ENCODE measurements at regions not wholly inside any gene's neighbourhood (a gene's known extent, or its start where the extent isn't known, plus 50 kb on each side); places are given as distances from the start of the nearest gene placed in this dataset.

GRCh38 chr7:40986351-40986873 lies 716.5 kb downstream of the INHBA start:
- Histone ChIP-seq H3K9me3 (ENCODE audit: control insufficient read depth, insufficient read depth, low read length) (no peaks in the 10 kb centered on the region), H3K27me3 (ENCODE audit: control insufficient read depth, insufficient read depth, low read length) (no peaks in the 10 kb centered on the region), H3K27ac (ENCODE audit: low read length) (no peak overlapping the region), H3K4me3 (ENCODE audit: low read length) (no peak overlapping the region), H3K36me3 (ENCODE audit: control insufficient read depth, insufficient read depth, low read length) (no peaks in the 10 kb centered on the region), H3K4me1 (ENCODE audit: control insufficient read depth, insufficient read depth, low read length) (no peaks in the 10 kb centered on the region)
- no peak for DNase-seq (ENCODE audit: low read depth, low spot score)
- no CpG with 5 or more reads among the region's 7 CpGs for WGBS (ENCODE audit: insufficient coverage, insufficient read length)

GRCh38 chr7:40983111-40983510 lies 719.8 kb downstream of the INHBA start:
- Histone ChIP-seq H3K36me3 (ENCODE audit: control insufficient read depth, insufficient read depth, low read length) (no peaks in the 10 kb centered on the region), H3K9me3 (ENCODE audit: control insufficient read depth, insufficient read depth, low read length) (no peaks in the 10 kb centered on the region)
- no CpG with 5 or more reads among the region's 5 CpGs for WGBS (ENCODE audit: insufficient coverage, insufficient read length)

GRCh38 chr7:40979296-40979695 lies 723.6 kb downstream of the INHBA start:
- Histone ChIP-seq H3K27me3 (ENCODE audit: control insufficient read depth, insufficient read depth, low read length) (no peaks in the 10 kb centered on the region), H3K4me3 (ENCODE audit: low read length) (no peak overlapping the region), H3K9me3 (ENCODE audit: control insufficient read depth, insufficient read depth, low read length) (no peaks in the 10 kb centered on the region), H3K4me1 (ENCODE audit: control insufficient read depth, insufficient read depth, low read length) (no peaks in the 10 kb centered on the region), H3K36me3 (ENCODE audit: control insufficient read depth, insufficient read depth, low read length) (no peaks in the 10 kb centered on the region), H3K27ac (ENCODE audit: low read length) (no peak overlapping the region)
- DNase-seq (ENCODE audit: low read depth, low spot score): no peak
- no CpG with 5 or more reads among the region's 6 CpGs for WGBS (ENCODE audit: insufficient coverage, insufficient read length)

More at GRCh38 chr7:40983111-40983510, 719.8 kb downstream of the INHBA start:
- DNase-seq (ENCODE audit: low read depth, low spot score): no peak
- Histone ChIP-seq H3K27me3 (ENCODE audit: control insufficient read depth, insufficient read depth, low read length) (no peaks in the 10 kb centered on the region), H3K4me1 (ENCODE audit: control insufficient read depth, insufficient read depth, low read length) (no peaks in the 10 kb centered on the region), H3K4me3 (ENCODE audit: low read length) (no peak overlapping the region), H3K27ac (ENCODE audit: low read length) (no peak overlapping the region)

GRCh38 chr7:40978047-40978446 lies 724.8 kb downstream of the INHBA start:
- Histone ChIP-seq H3K4me3 (ENCODE audit: low read length) (no peak overlapping the region), H3K27me3 (ENCODE audit: control insufficient read depth, insufficient read depth, low read length) (no peaks in the 10 kb centered on the region), H3K9me3 (ENCODE audit: control insufficient read depth, insufficient read depth, low read length) (no peaks in the 10 kb centered on the region), H3K4me1 (ENCODE audit: control insufficient read depth, insufficient read depth, low read length) (no peaks in the 10 kb centered on the region), H3K27ac (ENCODE audit: low read length) (no peak overlapping the region), H3K36me3 (ENCODE audit: control insufficient read depth, insufficient read depth, low read length) (no peaks in the 10 kb centered on the region)
- DNase-seq (ENCODE audit: low read depth, low spot score): no peak
- no CpG with 5 or more reads among the region's 1 CpG for WGBS (ENCODE audit: insufficient coverage, insufficient read length)

GRCh38 chr7:40977533-40977932 lies 725.4 kb downstream of the INHBA start:
- H3K4me1 ChIP-seq (ENCODE audit: control insufficient read depth, insufficient read depth, low read length): no peaks in the 10 kb centered on the region

GRCh38 chr7:40972426-40972825 lies 730.5 kb downstream of the INHBA start:
- Histone ChIP-seq H3K4me3 (ENCODE audit: low read length) (no peak overlapping the region), H3K4me1 (ENCODE audit: control insufficient read depth, insufficient read depth, low read length) (peaks cover 3% of the 10 kb centered on the region; the same call in 1 of the 2 replicates), H3K27ac (ENCODE audit: low read length) (no peak overlapping the region), H3K36me3 (ENCODE audit: control insufficient read depth, insufficient read depth, low read length) (no peaks in the 10 kb centered on the region), H3K9me3 (ENCODE audit: control insufficient read depth, insufficient read depth, low read length) (no peaks in the 10 kb centered on the region), H3K27me3 (ENCODE audit: control insufficient read depth, insufficient read depth, low read length) (no peaks in the 10 kb centered on the region)
- WGBS (ENCODE audit: insufficient coverage, insufficient read length): no CpG with 5 or more reads among the region's 1 CpG
- DNase-seq (ENCODE audit: low read depth, low spot score): peak; percentile 43

More at GRCh38 chr7:40977533-40977932, 725.4 kb downstream of the INHBA start:
- WGBS (ENCODE audit: insufficient coverage, insufficient read length): no CpG with 5 or more reads among the region's 1 CpG
- H3K36me3 ChIP-seq (ENCODE audit: control insufficient read depth, insufficient read depth, low read length): no peaks in the 10 kb centered on the region
- no peak overlapping the region for H3K4me3 ChIP-seq (ENCODE audit: low read length)
- no peak for DNase-seq (ENCODE audit: low read depth, low spot score)
- H3K9me3 ChIP-seq (ENCODE audit: control insufficient read depth, insufficient read depth, low read length): no peaks in the 10 kb centered on the region
- no peak overlapping the region for H3K27ac ChIP-seq (ENCODE audit: low read length)
- H3K27me3 ChIP-seq (ENCODE audit: control insufficient read depth, insufficient read depth, low read length): no peaks in the 10 kb centered on the region

- WGBS (ENCODE audit: insufficient coverage, insufficient read length): no CpG with 5 or more reads among the region's 1 CpG
- H3K4me1 ChIP-seq (ENCODE audit: control insufficient read depth, insufficient read depth, low read length): peaks cover 3% of the 10 kb centered on the region; the same call in 1 of the 2 replicates
- DNase-seq (ENCODE audit: low read depth, low spot score): no peak
- H3K27me3 ChIP-seq (ENCODE audit: control insufficient read depth, insufficient read depth, low read length): no peaks in the 10 kb centered on the region
- no peak overlapping the region for H3K4me3 ChIP-seq (ENCODE audit: low read length)
- H3K9me3 ChIP-seq (ENCODE audit: control insufficient read depth, insufficient read depth, low read length): no peaks in the 10 kb centered on the region
- H3K36me3 ChIP-seq (ENCODE audit: control insufficient read depth, insufficient read depth, low read length): no peaks in the 10 kb centered on the region
- no peak overlapping the region for H3K27ac ChIP-seq (ENCODE audit: low read length)
Observed at GRCh38 chr7:40969641-40970040, 733.2 kb downstream of the INHBA start.

- Histone ChIP-seq H3K36me3 (ENCODE audit: control insufficient read depth, insufficient read depth, low read length) (no peaks in the 10 kb centered on the region), H3K4me3 (ENCODE audit: low read length) (no peak overlapping the region), H3K9me3 (ENCODE audit: control insufficient read depth, insufficient read depth, low read length) (no peaks in the 10 kb centered on the region), H3K27me3 (ENCODE audit: control insufficient read depth, insufficient read depth, low read length) (no peaks in the 10 kb centered on the region), H3K4me1 (ENCODE audit: control insufficient read depth, insufficient read depth, low read length) (no peaks in the 10 kb centered on the region), H3K27ac (ENCODE audit: low read length) (no peak overlapping the region)
- no CpG with 5 or more reads among the region's 2 CpGs for WGBS (ENCODE audit: insufficient coverage, insufficient read length)
- no peak for DNase-seq (ENCODE audit: low read depth, low spot score)
Observed at GRCh38 chr7:40966693-40967092, 736.2 kb downstream of the INHBA start.

GRCh38 chr7:40965774-40966173 lies 737.1 kb downstream of the INHBA start:
- Histone ChIP-seq H3K9me3 (ENCODE audit: control insufficient read depth, insufficient read depth, low read length) (no peaks in the 10 kb centered on the region), H3K4me3 (ENCODE audit: low read length) (no peak overlapping the region), H3K4me1 (ENCODE audit: control insufficient read depth, insufficient read depth, low read length) (no peaks in the 10 kb centered on the region), H3K36me3 (ENCODE audit: control insufficient read depth, insufficient read depth, low read length) (no peaks in the 10 kb centered on the region), H3K27me3 (ENCODE audit: control insufficient read depth, insufficient read depth, low read length) (no peaks in the 10 kb centered on the region), H3K27ac (ENCODE audit: low read length) (no peak overlapping the region)
- no CpG with 5 or more reads among the region's 1 CpG for WGBS (ENCODE audit: insufficient coverage, insufficient read length)
- DNase-seq (ENCODE audit: low read depth, low spot score): no peak

GRCh38 chr7:40965016-40965415 lies 737.9 kb downstream of the INHBA start:
- H3K9me3 ChIP-seq (ENCODE audit: control insufficient read depth, insufficient read depth, low read length): no peaks in the 10 kb centered on the region
- no peaks in the 10 kb centered on the region for H3K27me3 ChIP-seq (ENCODE audit: control insufficient read depth, insufficient read depth, low read length)
- H3K27ac ChIP-seq (ENCODE audit: low read length): no peak overlapping the region
- no peaks in the 10 kb centered on the region for H3K36me3 ChIP-seq (ENCODE audit: control insufficient read depth, insufficient read depth, low read length)
- no CpG with 5 or more reads among the region's 1 CpG for WGBS (ENCODE audit: insufficient coverage, insufficient read length)
- DNase-seq (ENCODE audit: low read depth, low spot score): no peak
- no peaks in the 10 kb centered on the region for H3K4me1 ChIP-seq (ENCODE audit: control insufficient read depth, insufficient read depth, low read length)
- H3K4me3 ChIP-seq (ENCODE audit: low read length): no peak overlapping the region

GRCh38 chr7:40964610-40965009 lies 738.3 kb downstream of the INHBA start:
- H3K4me1 ChIP-seq (ENCODE audit: control insufficient read depth, insufficient read depth, low read length): no peaks in the 10 kb centered on the region
- H3K27ac ChIP-seq (ENCODE audit: low read length): no peak overlapping the region
- H3K27me3 ChIP-seq (ENCODE audit: control insufficient read depth, insufficient read depth, low read length): no peaks in the 10 kb centered on the region
- WGBS (ENCODE audit: insufficient coverage, insufficient read length): no CpG with 5 or more reads among the region's 2 CpGs
- H3K36me3 ChIP-seq (ENCODE audit: control insufficient read depth, insufficient read depth, low read length): no peaks in the 10 kb centered on the region
- DNase-seq (ENCODE audit: low read depth, low spot score): no peak
- no peak overlapping the region for H3K4me3 ChIP-seq (ENCODE audit: low read length)
- H3K9me3 ChIP-seq (ENCODE audit: control insufficient read depth, insufficient read depth, low read length): no peaks in the 10 kb centered on the region

All from iPS DF 6.9 (cell line).